Stimulated activated CD4-positive, alpha-beta T cell treated with anti-CD3 and anti-CD28 coated beads, Interleukin-2, amount 100 ng/mL, for 48 hours (primary cell): ENCODE measurements at regions not wholly inside any gene's neighbourhood (a gene's known extent, or its start where the extent isn't known, plus 50 kb on each side); places are given as distances from the start of the nearest gene placed in this dataset.
"Not testable (repeated sequence)": the region's sequence is repeated elsewhere in the genome, so short reads cannot be mapped to it uniquely, and the experiment has no call there.

Experiments used
- DNase-seq, 2 donors: peaks; one replicate each; pipeline ENCODE4 v3.0.0-alpha.2; 2020

DNA sequence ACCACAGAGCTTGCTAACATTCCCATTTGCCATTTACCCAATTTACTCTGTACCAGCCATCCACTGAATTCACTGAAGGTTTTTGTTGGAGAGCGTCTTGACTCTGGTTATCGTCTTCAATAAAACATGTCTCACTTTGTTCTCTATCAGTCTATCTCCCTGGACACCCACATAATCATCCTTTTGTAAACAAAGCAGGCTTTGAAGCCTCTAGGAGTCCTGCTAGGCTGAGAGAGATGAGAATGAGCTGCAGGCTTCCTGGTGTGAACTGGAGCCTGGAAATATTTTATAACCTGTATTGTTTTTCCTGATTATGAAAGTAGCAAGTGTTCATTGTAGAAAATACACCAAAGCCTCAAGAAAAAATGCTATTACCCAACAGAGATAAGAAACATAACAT is 140.6 kb upstream of the ZNF366 start:
- no peak for DNase-seq

DNA sequence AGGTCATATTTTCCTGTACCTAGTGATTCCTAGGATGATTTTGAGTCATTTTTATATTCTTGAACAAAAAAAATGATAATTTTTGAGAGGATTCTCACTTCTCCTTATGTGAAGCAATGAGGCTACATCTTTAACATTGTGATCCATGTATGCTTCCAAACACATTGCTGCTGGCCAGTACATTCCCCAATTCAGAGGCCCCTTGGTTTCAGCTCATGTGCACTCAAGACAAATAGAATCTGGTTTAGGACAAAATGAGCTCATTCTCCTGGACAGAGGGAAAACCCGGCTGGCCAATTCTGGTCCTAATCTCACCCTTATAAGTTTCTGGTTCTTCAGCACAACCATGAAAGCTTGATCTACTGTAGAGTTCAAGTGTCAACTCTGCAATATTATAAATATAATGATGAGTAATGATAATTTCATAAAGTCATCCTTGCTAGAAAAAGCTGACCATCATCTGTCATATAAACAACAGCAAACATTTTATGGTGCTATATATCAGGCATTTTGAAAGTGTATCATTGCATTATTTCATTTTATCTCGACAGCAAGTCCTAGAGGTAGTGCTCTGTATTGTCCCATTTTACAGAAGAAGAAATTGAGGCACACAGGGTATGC is 139.1 kb upstream of the ZNF366 start:
- DNase-seq: no peak

DNA sequence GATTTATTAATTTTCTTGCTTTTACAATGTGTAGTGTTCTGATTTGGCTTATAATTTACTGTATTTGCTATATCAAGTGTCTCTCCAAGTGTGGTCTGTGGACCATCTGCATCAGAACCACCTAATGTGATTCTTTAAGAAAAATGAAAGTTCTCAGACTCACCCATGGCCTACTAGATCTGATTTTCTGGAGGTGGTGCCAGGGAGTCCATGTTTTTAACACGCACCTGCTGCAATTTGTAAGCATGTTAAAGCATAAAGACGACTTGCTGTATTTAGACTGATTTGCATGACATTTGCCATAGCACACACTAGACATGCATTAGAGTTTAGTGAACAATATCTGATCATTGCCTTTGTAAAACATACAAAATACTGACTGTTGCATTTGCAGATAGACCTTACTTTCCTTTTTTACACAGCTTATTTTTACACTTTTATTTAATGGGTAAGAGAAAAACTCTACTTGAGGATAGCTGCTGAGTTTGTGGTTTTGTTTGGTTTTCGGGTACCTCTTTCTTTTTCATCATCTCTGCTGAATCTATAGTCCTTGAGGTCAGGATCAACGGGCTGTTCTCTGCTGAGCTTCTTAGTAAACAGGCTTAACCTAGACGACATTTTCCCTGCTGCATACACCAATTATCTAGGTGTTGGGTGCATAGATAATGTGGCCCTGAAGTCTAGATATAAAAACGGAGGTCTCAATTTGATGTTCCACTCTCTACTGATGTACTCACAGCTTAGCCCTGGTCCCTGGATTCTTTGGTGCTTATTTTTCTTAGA is 138.0 kb upstream of the ZNF366 start:
- no peak for DNase-seq

DNA sequence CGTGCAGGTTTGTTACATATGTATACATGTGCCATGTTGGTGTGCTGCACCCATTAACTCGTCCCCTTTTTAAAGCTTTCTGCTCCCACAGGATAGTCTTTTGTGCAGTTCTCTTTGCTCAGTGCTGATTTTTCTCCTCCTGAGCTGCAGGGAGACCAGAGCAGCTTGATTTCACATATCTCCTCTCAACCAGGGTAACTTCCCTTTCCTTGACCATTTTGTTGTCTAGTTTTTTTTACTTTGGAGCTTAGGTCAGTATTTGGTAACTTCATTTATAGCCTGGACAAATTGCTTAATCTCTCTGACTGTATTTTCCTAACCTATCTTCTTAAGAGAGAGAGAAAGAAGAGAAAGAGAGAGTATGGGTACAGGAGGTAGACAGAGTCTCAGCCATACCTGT is 137.1 kb upstream of the ZNF366 start:
- DNase-seq: no peak

DNA sequence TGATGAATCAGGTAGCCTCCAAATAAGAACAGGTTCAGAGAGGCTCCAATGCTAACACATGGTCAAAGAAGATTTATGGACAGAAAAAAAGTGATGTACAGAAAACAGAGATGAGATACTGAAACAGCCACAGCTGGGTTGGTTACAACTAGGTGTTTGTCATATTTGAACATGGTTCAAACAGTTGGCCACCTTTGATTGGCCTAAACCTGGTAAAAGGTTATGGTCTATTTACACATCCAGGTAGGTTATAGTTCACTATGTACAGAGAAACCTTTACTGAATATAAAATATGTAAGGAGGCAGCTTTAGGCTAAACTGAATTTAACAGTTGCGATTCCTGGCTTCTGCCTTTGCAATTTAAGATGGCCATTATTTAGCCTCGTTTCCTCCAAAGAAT is 134.0 kb upstream of the ZNF366 start:
- no peak for DNase-seq

DNA sequence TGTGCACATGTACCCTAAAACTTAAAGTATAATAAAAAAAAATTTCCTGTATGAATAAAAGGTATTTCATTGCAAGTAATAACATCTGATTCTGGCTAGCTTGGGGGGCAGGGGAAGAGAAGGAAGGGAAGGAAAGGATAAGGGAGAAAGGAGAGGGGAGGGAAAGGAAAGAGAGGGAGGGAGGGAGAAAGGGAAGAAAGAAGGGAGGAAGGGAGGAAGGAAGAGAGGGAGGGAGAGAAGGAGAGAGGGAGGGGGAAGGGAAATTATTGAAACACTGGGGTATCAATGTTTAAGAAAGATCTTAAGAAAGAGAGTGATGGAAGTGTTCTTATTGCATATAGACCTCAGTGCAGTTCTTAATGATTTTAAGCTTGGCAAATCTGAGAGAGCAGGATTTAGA is 129.8 kb upstream of the ZNF366 start:
- no peak for DNase-seq

DNA sequence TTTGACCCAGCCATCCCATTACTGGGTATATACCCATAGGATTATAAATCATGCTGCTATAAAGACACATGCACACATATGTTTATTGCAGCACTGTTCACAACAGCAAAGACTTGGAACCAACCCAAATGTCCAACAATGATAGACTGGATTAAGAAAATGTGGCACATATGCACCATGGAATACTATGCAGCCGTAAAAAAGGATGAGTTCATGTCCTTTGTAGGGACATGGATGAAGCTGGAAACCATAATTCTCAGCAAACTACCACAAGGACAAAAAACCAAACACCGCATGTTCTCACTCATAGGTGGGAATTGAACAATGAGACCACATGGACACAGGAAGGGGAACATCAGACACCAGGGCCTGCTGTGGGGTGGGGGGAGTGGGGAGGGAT is 129.4 kb upstream of the ZNF366 start:
- not testable (repeated sequence) for DNase-seq

DNA sequence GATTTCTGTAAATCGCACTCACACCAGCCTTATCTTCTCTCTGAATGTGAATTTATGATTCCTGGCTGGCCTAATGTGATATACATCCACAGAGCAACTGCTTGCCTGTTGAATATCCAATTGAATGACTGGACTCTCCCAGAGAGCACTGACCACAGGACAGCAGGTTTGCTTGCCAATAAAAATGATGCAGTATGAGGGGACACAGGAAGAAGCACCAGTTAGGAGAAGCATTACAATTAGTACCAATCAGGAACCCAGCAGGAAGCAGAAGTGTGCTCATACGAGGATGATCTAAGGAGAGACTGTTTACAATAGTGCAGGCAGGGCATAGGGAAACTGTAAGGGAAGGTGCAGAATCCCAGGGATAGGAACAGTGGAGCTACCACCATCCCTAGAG is 127.2 kb upstream of the ZNF366 start:
- DNase-seq: no peak

DNA sequence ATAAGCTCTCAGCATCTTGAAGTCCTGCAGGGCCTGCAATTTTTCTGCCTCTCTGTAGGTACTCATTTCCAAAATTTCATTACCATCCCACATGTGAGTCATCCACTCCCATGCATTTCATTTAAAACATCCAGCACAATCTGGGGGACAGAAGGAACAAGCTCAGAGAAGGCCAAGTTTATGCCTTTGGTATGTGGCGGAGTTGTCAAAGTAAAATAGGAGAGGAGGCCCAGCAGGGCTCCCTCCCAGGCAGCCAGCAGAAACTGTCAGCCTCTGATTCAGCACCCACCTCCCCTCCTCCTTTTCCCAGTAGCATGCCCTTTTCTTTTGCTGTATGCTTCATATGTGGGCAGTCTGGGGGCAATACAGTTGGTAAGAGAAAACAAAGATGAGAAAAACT is 126.4 kb upstream of the ZNF366 start:
- no peak for DNase-seq

DNA sequence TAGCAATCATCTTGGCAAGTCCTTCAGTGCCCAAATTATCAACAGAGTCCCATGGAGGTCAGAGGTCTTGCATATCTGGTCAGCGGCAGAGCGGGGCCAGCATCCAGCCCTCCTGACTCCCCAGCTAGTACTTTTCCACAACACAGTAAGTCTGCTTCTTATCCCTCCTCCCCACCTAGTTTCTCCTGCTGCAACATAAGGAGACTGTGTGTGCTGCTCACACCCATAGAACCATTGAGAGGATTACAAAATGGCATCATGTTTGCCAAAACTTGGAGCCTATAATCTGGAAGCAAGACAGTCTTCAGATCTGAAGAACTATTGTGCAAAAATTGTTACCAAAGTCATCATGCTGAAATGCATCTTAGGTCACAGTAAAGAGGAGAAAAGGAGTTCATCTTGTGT is 125.8 kb upstream of the ZNF366 start:
- no peak for DNase-seq

DNA sequence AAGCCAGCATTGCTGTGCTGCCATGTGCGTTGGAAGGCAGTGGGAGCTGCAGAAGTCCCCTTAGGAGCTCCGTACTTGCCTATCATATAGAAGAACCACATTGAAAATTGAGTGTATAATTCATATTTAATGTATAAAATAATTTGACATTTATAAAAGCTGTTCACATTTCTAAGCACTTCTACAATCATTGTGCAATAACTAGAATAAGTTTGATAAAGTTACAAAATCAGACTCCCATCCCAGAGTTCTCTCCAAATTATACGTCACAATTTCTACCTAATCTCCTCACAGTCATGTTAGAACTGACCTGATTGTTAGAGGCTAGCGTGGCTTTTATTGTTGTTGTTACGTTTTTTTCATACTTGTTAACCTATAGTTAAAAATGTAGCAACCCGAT is 123.5 kb upstream of the ZNF366 start:
- DNase-seq: no peak

DNA sequence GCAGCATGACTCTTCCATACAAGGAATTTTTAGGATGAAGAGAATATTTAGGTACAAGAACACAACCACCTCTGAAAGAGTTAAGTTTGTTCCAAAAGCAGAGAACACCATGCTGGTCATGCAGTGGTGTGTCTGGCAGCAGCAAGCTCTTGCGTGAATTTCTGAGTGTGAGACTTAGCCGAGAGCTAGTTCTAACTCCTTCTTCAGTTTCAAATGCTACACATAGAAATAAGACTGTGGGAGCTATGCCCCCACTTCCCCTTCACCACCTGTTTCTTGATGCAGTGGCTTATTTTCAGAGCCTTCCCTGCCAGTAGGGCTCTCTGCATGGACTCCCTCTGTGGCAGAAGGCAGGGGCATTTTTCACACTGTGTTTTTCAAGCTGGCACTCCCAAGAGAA is 122.9 kb upstream of the ZNF366 start:
- DNase-seq: no peak

DNA sequence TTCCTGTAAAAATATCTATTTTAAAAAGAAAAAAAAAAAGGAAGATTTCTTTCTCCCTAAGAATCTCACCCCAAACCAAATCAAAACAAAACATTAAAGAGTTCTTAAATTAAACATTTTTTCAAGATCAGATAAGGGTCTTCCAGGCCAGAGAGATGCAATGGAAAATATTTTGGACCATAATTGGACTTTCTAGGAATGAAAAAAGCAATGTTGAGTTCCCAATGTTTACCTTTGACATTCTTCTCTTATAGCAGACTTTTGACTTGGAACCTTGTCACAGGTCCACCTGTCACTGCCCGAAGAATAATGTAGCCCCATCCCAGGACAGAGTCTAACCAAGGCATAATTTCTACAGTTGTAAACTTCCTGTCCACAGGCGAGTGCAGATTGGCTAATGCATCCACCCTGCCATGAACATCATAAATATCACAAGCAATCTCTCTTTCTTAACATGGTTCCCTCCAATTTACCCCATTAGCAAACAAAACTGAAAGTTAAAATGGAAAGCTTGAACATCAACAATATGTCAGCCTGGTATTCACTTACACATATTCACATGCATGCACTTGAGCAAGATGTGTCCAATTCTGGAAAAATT is 121.7 kb upstream of the ZNF366 start:
- DNase-seq: no peak

DNA sequence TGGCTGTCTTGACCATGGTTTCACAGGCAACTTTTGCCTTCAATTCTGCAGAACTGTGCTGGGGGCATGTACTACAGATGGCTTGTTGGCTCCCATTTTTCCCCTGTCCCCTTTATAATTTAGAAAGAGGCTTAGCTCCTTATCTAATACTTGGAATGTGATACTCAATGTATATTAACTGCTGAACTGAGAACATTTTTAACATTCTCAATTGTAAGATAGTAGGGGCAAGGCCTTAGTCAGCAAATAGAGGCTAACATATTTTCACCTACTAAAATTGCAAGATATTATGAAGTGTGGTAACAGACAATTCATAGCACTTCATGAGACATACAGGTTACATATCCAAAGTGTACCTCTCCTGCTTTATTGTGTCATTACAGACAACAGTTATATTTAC is 118.1 kb upstream of the ZNF366 start:
- no peak for DNase-seq

DNA sequence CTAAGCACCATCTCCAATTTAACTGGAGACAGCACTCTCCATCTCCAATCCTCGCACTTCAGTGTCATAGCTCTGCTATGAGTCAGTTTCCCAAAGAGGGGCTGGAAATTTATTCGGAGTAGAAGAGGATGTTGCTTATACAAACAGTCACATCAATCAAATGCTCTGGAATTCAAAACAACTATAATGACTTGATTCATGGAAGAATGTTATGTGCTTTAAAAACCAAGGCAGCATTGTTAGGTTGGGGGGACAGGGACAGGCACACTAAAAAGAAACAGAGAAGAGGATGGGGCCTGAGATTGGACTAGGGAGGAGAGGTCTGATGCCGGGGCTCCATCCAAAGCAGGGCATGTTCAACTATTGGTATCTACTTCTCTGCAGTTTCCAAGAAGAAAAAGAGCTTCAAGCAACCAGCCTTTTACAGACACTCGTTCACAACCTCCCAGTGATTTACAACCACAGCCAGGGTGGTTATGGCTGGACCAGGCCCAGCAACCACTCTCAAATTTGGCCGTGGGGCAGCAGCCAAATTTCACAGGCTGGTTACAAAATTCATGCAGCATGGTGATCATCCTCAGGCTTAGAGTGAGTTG is 117.5 kb upstream of the ZNF366 start:
- DNase-seq: no peak

DNA sequence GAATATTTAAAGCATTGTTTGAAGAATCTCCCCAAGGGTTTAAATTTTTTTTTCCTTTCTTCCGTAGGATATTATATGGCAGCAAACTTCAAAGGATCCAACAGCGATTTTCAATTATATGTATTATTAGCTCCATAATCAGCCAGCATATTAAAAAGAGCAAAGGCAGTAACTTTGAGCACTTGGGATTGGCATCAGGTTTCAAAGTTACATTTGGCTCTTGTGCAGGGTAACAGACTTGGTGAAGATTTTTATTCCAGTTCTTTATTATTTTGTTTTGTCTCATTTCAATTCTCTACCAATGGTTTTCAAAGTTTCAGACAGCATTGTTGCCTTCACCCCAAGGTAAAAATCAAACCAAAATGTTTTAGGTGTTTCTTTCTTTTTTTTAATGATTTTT is 116.7 kb upstream of the ZNF366 start:
- no peak for DNase-seq

DNA sequence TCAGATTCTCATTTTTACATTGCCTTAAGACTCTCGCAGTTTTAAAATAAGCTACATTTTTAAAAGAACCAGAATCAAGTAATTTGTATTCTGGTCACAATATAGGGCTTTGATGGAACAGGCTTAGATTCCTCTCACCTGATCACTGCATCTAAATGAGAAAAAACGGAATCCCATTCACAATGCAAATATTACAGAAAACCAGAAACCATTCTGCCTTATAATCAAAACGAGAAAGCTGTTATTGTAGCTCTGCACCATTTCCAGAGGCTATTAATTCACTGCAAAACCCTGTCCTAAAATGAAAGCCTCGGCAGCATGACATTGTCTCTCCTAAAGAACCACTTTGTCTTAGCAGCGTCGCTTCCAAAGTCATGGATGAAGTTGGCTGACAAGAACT is 116.1 kb upstream of the ZNF366 start:
- no peak for DNase-seq

DNA sequence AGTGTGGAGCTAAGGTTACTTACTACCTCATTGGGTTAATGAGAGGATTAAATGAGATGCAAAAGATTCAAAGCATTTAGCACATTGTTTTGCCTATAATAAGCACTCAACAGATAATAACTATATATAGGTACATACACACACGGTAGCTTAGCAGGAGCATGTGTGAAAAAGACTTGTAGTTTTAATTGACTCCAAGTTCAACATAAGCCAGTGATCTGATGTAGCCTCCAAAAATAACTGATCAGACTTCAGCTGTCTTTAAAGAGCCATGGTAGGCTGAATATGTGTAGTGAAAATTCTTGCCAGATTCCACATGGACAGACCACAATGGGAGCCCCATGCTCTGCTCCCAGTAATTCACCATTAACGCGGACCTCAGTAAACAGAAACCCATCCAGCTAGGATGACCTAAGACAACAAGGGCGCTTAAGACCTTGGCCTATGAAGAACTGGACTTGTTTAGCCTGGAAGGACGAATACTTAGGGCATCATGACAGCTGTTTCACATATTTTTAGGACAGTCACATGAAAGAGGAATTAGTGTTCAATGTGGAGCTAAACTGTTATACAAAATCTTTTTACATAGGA is 115.1 kb upstream of the ZNF366 start:
- no peak for DNase-seq

DNA sequence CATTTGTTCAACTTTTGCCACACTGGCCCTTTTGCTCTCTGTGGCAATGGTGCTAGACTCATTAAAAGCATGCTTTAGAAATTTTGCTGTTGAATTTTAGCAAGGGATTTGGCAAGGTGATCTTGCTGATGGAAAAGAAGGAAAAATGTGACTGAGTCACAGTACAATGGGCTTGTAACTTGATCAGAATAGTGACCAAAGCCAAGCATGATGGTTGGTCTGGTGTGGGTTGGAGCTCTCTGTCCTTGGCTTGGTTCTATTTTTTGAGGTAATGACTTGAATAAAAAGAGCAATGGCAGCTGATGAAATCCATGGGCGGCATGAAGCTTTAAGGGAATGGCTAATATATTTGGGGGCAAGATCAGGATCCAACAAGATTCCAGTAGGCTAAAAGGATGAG is 114.4 kb upstream of the ZNF366 start:
- no peak for DNase-seq

DNA sequence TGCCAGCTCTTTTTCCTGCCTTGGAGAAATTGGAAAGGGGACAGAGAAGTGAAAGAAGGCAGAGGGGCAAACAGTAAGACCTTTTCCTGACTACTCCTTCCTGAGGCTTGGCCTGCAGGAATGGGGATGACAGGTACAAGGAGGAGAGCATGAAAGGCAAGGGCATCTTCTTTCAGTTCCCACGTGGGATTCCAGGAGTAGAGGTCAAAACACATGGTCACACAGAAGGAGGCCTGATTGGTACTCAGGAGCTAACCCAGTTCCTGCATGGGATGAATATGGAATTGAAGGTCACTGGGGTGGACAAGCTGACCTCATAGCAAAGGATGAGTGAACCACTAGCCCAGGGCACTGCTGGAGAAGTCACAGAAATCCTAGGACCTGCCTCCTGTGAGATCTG is 112.5 kb upstream of the ZNF366 start:
- no peak for DNase-seq

DNA sequence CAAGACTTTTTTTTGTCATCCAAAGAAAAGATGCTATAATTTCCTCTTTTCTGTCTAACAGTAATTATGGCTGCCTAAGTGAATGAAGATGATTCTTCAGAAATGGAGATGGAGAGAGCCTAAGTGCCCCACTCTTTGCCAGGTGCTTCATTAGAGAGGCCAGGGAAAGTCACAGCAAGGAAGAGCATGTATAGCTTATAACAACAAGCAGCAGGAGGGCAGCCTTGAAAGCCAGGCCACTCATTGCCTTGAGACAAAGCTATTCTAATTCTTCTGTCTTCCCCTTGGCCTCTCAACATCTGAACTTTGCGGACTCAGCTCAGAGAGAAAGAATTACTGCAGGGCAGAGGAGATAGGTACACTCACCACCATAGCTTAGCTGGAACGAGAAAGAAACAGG is 112.0 kb upstream of the ZNF366 start:
- no peak for DNase-seq

DNA sequence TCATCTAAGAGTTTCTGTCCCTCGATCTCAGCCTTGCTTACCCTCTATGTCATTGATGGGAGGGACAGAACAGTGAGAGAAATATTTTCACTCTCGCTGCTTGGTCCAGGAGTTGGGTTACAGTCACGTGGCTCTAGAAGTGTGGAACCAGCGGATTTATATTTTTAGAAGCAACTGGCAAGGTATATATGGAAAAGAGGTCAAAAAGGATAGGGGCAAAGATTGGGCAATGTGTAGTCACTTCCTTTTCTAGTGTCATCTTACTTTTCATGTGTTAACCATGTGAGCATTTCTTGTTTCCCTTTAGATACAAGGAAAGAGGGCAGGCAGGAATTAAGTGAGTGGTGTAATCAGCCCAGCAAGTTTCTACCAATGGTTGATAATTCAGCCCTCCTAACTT is 111.5 kb upstream of the ZNF366 start:
- DNase-seq: no peak

DNA sequence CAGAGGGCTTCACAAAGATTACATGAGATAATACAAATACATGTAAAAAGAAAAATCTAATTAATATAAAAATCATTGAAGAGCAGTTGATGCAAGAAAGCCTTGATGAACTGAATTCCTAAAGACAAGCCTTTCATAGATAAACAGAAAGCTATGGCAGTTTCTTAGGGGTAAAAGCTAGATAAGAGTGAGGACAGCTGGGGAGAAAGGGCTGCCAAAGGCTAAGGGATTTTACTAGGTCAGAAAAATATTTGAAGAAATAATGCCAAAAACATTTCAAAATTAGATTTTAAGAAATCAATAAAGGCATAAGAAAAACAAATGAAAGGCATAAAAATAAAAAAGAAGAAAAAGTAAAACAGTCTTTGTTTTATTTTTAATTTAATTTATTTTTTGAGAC is 107.9 kb upstream of the ZNF366 start:
- no peak for DNase-seq

DNA sequence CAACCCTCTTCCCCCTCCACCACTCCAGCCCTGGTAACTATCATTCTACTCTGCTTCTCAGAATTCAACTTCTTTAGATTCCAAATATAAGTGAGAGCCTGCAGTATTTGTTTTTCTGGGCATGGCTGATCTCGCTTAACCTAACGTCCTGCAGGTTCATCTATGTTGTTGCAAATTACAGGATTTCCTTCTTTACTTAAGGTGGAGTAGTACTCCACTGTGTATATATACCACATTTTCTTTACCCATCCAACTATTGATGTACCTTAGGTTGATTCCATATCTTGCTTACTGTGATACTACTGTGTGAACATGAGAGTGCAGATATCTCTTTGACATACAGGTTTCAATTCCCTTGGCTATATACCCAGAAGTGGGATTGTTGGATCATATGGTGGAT is 106.3 kb upstream of the ZNF366 start:
- DNase-seq: no peak
